ENCODE measurements at regions not wholly inside any gene's neighbourhood (a gene's known extent, or its start where the extent isn't known, plus 50 kb on each side); places are given as distances from the start of the nearest gene placed in this dataset.

DNA sequence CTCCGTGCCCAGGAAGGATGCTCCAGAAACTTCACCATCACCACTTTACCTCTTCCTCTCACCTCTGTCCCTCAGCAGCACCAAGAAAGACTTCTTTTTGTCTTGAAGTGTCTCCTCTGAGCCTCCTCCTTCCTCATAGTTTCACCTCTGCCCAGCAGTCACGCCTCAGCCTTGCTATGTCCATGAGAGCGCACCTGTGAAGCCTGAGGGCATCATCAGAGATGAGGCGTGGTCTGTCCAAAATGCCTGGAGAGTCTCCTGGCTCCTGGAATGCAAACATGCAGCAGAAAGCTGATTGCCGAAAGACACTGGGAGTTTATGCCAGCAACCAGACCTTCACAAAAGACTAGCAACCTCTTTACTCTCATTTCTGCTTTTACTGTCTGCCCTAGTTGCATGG is 336.6 kb downstream of the TEX29 start:
- Histone ChIP-seq H3K79me2 (ENCODE audit: insufficient read depth, low read length) (no peaks in the 10 kb centered on the region), H4K20me1 (ENCODE audit: insufficient read depth, low read length, poor library complexity, severe bottlenecking) (no peaks in the 10 kb centered on the region), H3K9ac (ENCODE audit: low read depth, low read length, poor library complexity, severe bottlenecking) (no peak overlapping the region), H3K4me1 (ENCODE audit: insufficient read depth, low read length, poor library complexity, severe bottlenecking) (no peaks in the 10 kb centered on the region), H3K9me2 (replicated peaks; ENCODE audit: low read depth, low read length) (no peaks in the 10 kb centered on the region), H2AFZ (ENCODE audit: low read length) (no peak overlapping the region), H3F3A (ENCODE audit: low read depth) (no peaks in the 10 kb centered on the region), H3K9me3 (ENCODE audit: insufficient read depth, low read depth, low read length) (peaks cover 5% of the 10 kb centered on the region; the same call in 1 of the 2 replicates), H3K4me3 (ENCODE audit: low read length, poor library complexity, severe bottlenecking) (no peak overlapping the region), H3K27me3 (ENCODE audit: insufficient read depth, low read length, poor library complexity, severe bottlenecking) (no peaks in the 10 kb centered on the region), H3K4me2 (ENCODE audit: low read depth, low read length, poor library complexity, severe bottlenecking) (no peak overlapping the region), H3K36me3 (ENCODE audit: insufficient read depth, low read length) (no peaks in the 10 kb centered on the region)
- no peak for TF ChIP-seq CTCF (conservative IDR thresholded peaks at IDR 0.05; ENCODE audit: low read length)
- no peak for TF ChIP-seq EZH2phosphoT487 (IDR thresholded peaks at IDR 0.05; ENCODE audit: borderline replicate concordance)

DNA sequence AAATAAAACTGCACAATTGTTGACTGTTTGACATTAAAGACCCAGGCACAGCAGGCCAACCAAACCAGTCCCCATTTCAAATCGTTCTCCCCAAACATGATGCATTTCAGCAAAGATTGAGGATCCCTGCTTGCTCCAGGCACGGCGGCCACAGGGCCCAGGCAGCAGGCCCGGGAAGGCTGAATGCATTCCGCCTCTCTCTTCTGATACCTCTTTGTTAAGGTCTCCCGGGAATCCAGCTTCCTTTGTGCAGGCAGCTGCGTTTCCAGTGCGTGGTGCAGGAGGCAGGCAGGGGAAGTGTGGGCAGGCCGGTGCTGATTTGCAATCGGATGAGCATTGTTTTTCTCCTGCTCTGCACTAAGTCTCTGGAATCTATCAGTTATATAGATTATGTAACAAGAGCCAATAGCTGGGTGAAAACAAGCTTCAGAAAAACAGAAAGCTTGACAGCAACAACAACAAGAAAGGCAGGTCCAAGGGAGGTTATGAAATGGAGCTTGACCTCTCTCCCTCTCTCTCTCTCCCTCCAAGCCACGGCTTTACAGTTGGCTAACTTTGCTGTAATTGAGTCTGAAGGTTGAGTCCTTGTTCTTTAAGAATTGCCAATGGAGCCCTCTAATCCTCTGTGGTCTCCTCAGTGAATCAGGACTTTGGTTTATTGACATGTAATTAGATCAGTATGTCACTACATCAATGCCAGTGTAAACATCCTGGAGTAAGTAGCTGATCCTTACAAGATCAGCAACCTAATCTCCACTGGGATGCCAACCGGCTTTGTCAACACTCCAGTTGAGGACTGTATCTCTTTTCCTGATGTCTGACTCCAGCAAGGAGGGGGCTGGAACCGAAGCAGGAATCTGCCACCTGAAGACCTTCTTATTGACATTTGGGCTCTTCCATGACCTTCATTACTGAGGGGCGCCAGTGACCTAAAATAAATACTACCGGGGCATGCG is 338.0 kb downstream of the TEX29 start:
- Histone ChIP-seq H3K9me3 (ENCODE audit: insufficient read depth, low read depth, low read length) (peaks cover 5% of the 10 kb centered on the region; the same call in 1 of the 2 replicates), H3K27me3 (ENCODE audit: insufficient read depth, low read length, poor library complexity, severe bottlenecking) (no peaks in the 10 kb centered on the region), H2AFZ (ENCODE audit: low read length) (no peak overlapping the region), H3K4me1 (ENCODE audit: insufficient read depth, low read length, poor library complexity, severe bottlenecking) (no peaks in the 10 kb centered on the region), H3F3A (ENCODE audit: low read depth) (no peaks in the 10 kb centered on the region), H3K9me2 (replicated peaks; ENCODE audit: low read depth, low read length) (no peaks in the 10 kb centered on the region), H3K4me3 (ENCODE audit: low read length, poor library complexity, severe bottlenecking) (no peak overlapping the region), H3K79me2 (ENCODE audit: insufficient read depth, low read length) (no peaks in the 10 kb centered on the region), H3K4me2 (ENCODE audit: low read depth, low read length, poor library complexity, severe bottlenecking) (no peak overlapping the region), H3K9ac (ENCODE audit: low read depth, low read length, poor library complexity, severe bottlenecking) (no peak overlapping the region), H4K20me1 (ENCODE audit: insufficient read depth, low read length, poor library complexity, severe bottlenecking) (no peaks in the 10 kb centered on the region), H3K36me3 (ENCODE audit: insufficient read depth, low read length) (no peaks in the 10 kb centered on the region)
- TF ChIP-seq CTCF (conservative IDR thresholded peaks at IDR 0.05; ENCODE audit: low read length) (no peak), EZH2phosphoT487 (IDR thresholded peaks at IDR 0.05; ENCODE audit: borderline replicate concordance) (no peak)

GRCh38 chr13:111659219-111659775 is 338.9 kb downstream of the TEX29 start:
- Histone ChIP-seq H3K4me3 (ENCODE audit: low read length, poor library complexity, severe bottlenecking) (no peak overlapping the region), H3K36me3 (ENCODE audit: insufficient read depth, low read length) (no peaks in the 10 kb centered on the region), H3K27me3 (ENCODE audit: insufficient read depth, low read length, poor library complexity, severe bottlenecking) (no peaks in the 10 kb centered on the region), H3K9me3 (ENCODE audit: insufficient read depth, low read depth, low read length) (peaks cover 5% of the 10 kb centered on the region; the same call in 1 of the 2 replicates), H4K20me1 (ENCODE audit: insufficient read depth, low read length, poor library complexity, severe bottlenecking) (no peaks in the 10 kb centered on the region), H3K9me2 (replicated peaks; ENCODE audit: low read depth, low read length) (no peaks in the 10 kb centered on the region), H3K9ac (ENCODE audit: low read depth, low read length, poor library complexity, severe bottlenecking) (no peak overlapping the region), H3K79me2 (ENCODE audit: insufficient read depth, low read length) (no peaks in the 10 kb centered on the region), H3F3A (ENCODE audit: low read depth) (no peaks in the 10 kb centered on the region), H3K4me1 (ENCODE audit: insufficient read depth, low read length, poor library complexity, severe bottlenecking) (no peaks in the 10 kb centered on the region), H3K4me2 (ENCODE audit: low read depth, low read length, poor library complexity, severe bottlenecking) (no peak overlapping the region), H2AFZ (ENCODE audit: low read length) (no peak overlapping the region)
- no peak for TF ChIP-seq CTCF (conservative IDR thresholded peaks at IDR 0.05; ENCODE audit: low read length)
- TF ChIP-seq EZH2phosphoT487 (IDR thresholded peaks at IDR 0.05; ENCODE audit: borderline replicate concordance) = no peak

Data from Loucy (cell line).